SW480 (cell line): ENCODE measurements at regions not wholly inside any gene's neighbourhood (a gene's known extent, or its start where the extent isn't known, plus 50 kb on each side); places are given as distances from the start of the nearest gene placed in this dataset.

Experiments used
- DNase-seq: peaks from one replicate; pipeline ENCODE4 v3.0.0-alpha.2; 2016; ENCODE audit warnings: low spot score

GRCh38 chr11:19403196-19403895, 162.6 kb upstream of the E2F8 start:
- no peak for DNase-seq

GRCh38 chr11:19400296-19400695, 159.6 kb upstream of the E2F8 start:
- DNase-seq = no peak

GRCh38 chr11:19398772-19399527, 158.2 kb upstream of the E2F8 start:
- DNase-seq = no peak

GRCh38 chr11:19398273-19398672, 157.5 kb upstream of the E2F8 start:
- DNase-seq = no peak

GRCh38 chr11:19395050-19395449, 154.3 kb upstream of the E2F8 start:
- no peak for DNase-seq

GRCh38 chr11:19394525-19395016, 153.8 kb upstream of the E2F8 start:
- DNase-seq = no peak

GRCh38 chr11:19393941-19394340, 153.2 kb upstream of the E2F8 start:
- DNase-seq = peak; percentile 17

GRCh38 chr11:19392847-19393518, 152.2 kb upstream of the E2F8 start:
- DNase-seq = no peak

GRCh38 chr11:19392321-19392720, 151.6 kb upstream of the E2F8 start:
- DNase-seq = no peak

GRCh38 chr11:19391652-19392051, 150.9 kb upstream of the E2F8 start:
- no peak for DNase-seq

- no peak for DNase-seq
Observed at GRCh38 chr11:19391026-19391425, 150.3 kb upstream of the E2F8 start.

- DNase-seq = no peak
Observed at GRCh38 chr11:19389787-19390303, 149.1 kb upstream of the E2F8 start.

GRCh38 chr11:19382131-19382611, 141.4 kb upstream of the E2F8 start:
- no peak for DNase-seq

- DNase-seq = peak; percentile 92
Observed at GRCh38 chr11:19380375-19380774, 139.6 kb upstream of the E2F8 start.

- DNase-seq = no peak
Observed at GRCh38 chr11:19379465-19379864, 138.7 kb upstream of the E2F8 start.

GRCh38 chr11:19378814-19379213, 138.1 kb upstream of the E2F8 start:
- no peak for DNase-seq

- DNase-seq = no peak
Observed at GRCh38 chr11:19377881-19378280, 137.1 kb upstream of the E2F8 start.

GRCh38 chr11:19375440-19375839, 134.7 kb upstream of the E2F8 start:
- DNase-seq = no peak

- peak; percentile 76 for DNase-seq
Observed at GRCh38 chr11:19374151-19374569, 133.4 kb upstream of the E2F8 start.

GRCh38 chr11:19372381-19372780, 131.6 kb upstream of the E2F8 start:
- no peak for DNase-seq

GRCh38 chr11:19370100-19370861, 129.5 kb upstream of the E2F8 start:
- no peak for DNase-seq
